GM18502 (cell line): ENCODE measurements at regions not wholly inside any gene's neighbourhood (a gene's known extent, or its start where the extent isn't known, plus 50 kb on each side); places are given as distances from the start of the nearest gene placed in this dataset.

Source experiments
- ATAC-seq: cut with Tn5 transposase; IDR thresholded peaks from one replicate; pipeline ENCODE4 v1.9.1; 2021; ENCODE audit warnings: mild to moderate bottlenecking; ENCODE audit not compliant: unreplicated experiment, poor library complexity

DNA sequence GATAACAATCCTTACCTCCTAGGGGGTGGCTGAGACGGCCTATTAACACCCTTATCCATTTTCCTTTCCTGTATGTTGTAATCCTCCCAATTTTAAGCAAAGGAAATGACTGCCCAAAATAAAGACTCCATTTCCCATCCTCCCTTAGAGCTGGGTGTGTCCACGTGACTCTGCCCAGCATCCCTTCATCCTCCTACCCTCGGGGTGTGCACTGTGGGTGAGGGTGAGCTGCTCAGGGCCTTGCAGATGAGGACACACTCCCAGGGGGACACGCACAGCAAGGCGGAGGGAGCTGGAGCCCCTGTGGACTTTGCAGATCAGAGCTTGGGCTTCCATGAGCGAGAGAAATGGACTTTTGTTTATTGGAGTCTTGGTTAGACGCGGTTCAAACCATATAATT is 186.8 kb downstream of the IRF8 start:
- ATAC-seq = no peak

DNA sequence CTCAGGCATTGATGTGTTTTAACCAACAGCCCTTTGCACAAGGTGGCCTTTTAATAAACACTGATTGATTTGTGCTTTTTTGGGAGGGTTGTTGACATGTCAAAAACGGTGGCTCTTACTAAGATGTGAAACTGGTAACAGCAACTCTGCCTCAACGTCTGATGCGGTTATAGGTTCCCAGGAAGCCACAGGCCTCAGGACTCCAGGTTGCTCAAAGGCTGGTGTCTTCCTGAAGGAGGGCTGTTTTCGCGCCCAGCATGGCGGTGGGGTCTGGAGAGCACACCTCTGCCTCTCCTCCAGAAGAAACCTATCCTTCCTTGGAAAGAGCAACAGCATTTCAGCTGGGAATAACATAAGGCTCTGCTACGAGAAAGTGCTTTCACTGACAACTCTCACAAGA is 187.5 kb downstream of the IRF8 start:
- ATAC-seq = no peak

DNA sequence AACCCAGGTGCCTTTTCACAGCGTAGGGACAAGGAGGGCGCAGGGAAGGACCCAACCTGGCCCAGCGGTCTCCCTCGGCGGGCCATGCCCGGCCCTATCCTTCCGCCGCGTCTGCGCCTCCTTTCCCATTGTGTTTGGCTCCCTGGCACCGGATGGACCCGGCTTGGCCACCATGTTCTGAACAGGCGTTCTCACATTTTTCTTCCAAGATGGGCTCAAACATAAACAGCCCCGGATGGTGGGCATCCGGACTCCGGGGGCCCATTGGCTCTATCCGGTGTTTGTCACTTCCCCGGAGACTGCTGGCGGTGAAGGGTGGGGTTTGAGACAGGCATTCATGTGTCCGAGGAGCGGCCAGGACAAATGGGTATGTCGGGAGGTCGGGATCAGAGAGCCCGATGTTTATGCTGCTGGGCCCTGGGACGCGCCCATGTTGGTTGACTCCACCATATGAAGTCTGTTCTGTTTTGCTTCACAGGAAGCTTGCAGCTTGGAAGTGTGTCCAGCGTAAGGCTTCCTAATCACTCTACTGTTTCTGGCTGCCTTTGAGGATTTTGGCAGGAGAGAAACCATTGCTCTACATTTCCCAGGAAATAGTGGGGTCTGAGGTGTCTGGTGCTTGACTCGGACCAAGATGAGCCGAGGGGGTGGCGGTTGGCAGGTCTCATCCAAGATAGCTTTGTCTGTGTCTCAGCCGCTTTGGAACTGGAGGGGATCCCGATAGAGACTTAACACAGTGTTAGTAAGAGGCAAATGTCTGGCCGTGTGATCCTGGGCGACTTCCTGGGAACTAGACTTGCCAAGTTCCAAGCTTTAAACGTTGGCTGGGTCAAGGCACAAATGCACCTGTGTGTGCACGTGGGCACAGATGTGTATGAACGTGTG is 188.3 kb downstream of the IRF8 start:
- no peak for ATAC-seq

DNA sequence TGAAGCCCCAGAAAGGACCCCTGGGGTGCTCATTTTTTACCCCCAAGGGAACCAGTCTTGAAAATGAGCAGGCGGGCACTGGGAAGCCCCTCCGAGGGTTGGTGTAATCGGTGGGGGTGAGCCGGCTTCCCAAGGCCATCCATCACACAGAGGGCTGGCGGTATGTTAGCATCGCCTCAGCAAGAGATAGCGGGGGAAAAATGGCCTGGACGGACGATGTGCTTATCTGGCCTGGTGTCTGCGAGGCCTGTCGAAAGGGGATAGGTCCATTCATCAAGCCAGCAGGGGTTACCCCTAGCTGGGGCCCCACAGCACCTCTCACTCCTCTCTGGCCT is 188.9 kb downstream of the IRF8 start:
- no peak for ATAC-seq

DNA sequence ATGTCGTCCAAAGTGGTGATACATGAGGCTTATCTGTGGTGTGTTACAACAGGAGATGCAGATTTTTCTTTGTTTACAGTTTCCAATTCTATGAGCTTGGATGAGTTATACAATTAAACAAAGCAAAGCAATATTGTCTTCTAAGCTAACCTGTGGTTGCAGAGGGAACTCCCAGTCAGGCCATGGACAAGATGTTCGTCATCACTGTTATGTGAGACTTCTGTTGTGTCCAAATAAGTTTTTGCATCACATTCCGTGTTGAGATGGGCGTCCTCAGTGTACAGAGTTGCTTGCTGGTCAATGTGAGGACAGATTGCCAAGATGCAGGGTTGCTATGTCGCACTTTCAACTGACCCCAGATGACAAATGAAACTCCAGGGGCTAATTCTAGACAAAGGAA is 189.3 kb downstream of the IRF8 start:
- ATAC-seq = no peak

DNA sequence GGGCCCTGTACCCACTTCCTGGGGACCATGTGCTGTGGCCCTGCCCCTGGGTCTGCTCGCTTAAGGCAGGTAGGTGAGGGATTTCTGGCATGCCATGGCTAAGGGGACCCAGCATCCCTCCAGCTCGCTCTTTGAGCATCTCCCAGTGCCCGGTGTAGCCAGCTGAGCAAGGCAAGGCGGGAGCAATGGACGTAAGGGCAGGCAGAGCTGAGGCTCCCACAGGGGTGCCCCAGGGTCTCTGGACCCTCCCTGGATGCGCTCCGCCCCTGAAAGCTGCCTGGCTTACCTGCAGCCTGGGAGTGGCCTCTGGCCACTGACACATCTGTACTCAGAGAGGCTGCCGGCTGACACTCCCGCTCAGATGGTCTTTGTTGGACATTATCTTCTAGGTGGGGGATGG is 189.9 kb downstream of the IRF8 start:
- no peak for ATAC-seq

DNA sequence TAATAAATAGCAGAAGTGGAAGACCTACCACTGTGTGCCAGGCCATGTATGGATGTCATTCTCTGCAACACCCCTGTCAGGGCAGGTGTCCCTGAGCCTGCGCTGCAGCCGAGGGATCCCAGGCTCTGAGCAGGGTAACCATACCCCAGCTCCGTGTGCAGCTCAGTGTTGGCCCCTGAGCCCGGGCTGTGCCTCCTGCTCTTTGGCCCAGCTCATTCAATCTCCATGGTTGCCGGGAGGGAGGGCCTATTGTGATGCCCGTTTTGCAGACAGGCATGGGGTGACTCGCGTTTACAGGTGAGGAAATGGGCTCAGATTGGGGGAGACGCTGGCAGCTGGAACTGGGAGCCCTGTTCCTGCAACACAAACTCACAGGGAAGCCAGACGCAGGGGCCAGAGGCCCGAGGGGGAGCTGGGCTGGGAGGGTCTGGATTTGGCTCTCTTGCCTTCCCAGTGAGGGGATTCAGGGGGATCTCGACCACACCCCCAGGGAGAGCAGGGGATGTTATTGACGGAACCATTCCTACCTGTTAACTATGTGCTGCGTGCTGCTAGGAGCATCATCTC is 190.5 kb downstream of the IRF8 start:
- ATAC-seq = no peak

DNA sequence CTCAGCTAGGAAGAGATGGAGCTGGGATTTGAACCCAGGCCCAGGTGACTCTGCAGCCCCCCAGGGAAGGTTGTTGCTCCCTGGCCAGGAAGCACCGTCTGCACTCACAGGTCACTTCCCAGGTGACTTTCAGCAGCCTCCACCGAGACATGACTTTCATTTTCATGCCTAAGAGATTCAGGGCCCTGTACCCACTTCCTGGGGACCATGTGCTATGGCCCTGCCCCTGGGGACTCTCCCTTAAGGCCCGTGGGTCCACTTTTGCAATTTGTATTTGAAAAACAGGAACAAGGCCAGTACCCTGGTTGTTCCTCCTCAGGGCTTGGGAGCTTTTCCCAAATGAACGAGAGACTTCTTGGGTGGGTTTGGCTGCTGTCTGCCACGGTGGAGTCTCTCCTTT is 191.0 kb downstream of the IRF8 start:
- ATAC-seq = no peak

DNA sequence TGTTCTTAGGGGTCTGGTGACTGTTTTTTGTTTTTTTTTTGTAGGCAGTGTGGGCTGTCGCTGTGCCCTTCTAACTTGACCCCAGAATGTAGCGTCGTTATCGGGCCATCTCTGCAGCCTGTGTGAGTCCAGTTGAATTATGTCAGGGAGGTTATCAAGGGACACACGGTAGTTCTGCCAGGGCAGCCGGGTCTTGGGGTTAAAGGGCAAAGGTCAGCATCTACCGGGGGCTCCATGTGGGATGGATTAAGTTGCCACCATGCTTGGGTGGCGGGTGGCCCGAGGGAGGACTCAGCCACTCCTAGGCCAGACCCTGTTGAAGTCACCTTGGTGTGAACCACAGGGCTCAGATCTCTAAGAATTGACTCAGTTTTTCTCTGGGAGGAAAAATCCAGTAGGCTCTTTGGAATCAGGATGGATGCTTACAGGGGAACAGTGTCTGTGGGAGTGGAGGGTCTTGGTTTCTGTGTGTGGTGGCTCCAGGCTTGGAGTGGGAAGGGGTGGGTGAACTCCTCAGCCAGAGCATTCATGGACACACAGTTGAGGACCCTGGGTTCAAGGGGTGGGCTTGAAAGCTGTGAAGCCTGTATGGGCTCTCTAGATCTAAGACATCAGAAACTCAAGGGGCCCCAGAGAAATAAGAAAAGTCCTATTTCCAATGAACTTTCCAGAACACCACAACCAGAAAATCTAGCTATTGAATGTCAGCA is 191.7 kb downstream of the IRF8 start:
- ATAC-seq = no peak

DNA sequence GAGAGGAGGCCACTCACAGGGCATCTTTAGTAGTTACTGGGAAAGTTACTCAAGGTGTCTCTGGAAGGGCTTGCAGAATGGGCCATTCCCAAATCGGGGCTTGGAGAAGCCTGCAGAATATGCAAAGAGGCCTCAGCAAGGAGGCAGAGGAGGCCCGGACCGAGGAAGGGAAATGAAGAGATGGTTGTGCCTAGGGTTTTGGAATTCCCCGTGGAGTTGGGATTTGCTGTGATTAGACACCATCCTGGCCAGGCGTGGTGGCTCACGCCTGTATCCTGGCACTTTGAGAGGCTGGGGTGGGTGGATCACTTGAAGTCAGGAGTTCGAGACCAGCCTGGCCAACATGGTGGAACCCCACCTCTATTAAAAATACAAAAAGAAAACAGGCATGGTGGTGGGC is 193.0 kb downstream of the IRF8 start:
- no peak for ATAC-seq

DNA sequence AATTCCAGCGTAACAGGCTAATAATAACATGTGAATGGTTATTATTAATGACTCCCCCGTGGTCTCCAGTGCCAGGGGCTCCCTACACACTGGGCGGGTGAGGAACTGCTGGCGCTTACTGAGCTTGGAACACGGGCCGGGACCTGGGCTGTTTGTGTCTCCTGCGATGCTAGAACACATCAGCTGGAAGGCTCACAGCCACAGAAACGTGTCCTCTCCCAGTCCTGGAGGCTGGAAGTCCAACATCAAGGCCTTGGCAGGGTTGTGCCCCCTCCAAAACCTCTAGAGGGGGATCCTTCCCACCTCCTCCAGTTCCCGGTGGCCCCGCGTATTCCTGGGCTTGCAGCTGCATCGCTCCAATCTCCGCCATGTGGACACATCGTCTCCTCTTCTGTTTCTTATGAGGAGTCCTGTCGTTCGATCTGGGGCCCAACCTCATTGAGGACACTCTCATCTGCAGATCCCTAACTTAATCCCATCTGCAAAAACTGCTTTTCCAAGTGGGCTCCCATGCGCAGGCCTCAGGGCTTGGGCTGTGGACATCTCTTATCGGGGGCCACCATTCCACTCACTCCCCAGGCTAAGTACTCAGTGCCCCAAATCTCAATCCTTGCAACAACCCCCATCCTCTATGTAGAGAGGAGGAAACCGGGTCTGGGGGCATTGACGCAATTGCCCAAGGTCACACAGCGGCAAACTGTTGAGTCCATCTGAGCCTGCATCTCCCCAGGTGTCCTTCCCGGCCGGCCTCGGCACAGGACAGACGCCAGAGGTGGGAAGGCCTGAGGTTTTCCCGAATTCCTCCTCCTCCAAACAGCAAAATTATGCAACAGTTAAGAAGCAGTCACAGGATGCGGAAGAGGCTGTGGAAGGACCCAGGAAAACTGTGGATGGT is 193.9 kb downstream of the IRF8 start:
- ATAC-seq = no peak

DNA sequence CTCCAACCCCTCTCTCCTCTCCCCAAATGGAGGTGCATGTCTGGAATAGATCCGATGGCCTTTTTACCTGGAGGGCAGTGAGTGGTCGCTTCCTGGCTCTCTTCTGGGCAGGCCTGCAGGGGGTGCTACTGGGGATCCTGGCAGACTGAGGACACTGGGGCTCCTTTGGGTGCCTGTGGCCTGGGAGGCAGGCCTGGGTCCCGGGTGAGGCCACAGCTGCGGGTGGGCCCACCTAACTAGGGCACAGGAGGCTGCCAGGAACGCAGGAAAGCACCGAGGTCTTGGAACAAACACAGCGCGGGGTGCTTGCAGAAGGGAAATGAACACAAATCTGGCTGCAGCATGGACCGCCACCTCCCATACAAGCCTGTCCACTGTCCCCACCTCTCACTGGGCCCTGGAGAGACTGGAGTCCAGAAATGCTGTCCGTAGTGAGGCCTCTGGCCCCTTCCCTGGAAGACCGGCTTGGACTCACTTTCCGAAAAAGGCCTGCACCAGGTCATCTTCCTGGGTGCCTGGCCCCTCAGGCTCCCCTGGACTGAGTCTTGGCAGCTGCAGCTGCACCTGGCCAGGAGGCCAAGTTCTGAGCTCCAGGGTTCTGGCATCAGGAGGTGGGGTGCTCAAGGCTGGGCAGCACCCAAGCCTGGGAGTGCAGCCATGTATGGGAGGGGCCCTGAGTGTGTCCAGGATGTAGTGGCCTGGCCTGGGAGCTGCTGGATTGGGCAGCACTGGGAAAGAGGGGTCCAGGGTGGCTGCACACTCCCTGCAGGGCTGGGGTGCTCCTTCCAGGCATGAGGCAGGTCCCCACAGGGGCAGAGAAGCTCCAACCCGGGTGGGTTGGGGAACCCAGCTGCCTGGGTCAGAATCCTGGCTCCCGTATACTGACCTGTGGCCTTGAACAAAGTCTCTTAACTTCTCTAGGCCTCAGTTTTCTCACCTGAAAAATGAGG is 195.1 kb downstream of the IRF8 start:
- no peak for ATAC-seq

DNA sequence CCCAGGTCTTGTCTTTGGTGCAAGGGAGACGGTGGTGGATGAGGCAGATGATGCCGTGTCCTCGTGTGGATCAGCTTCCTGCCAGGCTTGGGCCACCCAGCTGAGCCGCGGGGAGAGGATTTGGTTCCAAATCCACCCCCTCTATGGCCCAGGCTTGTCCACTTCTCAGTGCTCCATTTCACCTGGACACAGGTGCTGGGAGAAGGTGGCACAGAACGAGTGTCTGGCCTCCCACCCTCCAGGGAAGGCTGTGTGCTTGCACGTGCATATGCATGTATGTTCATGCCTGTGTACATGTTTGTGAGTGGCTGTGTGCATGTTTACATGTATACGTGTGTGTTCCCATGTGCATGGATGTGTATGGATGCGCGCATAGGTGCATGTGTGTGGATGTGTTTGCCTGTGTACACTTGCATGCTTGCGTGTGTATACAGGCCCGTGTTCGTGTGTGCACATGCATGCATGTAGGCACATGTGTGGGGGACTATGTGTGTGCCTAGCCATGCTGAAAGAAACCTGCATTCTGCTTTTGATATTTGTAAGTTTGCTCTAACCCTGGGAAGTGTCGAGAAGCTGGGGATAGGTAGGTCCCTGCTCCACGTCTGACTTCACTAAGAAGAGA is 196.3 kb downstream of the IRF8 start:
- no peak for ATAC-seq

DNA sequence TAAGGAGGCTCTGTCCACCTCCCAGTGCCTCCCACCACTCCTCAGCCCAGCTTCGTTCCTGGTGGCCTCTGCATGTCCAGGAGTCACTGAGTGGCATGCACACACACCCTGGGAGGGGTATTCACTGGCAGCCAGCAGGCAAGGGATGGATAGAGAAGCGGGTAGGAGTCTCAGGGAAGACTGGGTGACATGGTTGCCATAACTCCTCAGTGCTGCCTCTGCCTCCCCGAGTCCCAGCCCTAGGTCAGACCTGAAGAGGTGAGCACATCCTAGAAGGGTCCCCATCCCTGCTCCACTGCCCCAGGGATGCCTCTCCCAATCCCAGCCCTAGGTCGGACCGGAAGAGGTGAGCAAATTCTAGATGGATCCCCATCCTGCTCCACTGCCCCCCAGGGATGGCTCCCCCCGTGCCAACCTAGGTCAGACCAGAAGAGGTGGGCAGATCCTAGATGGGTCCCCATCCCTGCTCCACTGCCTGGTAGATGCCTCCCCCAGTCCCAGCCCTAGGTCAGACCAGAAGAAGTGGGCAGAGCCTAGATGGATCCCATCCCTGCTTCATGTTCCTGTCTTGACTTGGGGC is 197.0 kb downstream of the IRF8 start:
- ATAC-seq = no peak

DNA sequence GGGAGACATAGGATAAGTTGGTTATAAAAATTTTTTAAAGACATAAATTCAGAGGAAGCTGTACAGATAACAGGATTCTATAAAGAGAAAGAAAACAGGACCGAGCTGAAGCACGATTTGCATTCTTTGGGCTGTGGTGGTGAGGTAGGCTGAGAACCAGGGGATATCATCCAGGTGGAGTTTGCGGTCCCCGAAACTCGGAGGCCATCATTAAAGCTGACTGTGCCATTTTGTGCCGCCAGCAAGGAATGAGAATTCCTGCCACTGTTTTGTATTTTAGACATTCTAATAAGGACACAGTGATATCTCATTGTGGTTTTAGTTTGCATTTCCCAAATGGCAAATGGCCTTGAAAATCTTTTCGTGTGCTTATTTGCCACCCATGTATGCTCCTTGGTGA is 197.9 kb downstream of the IRF8 start:
- no peak for ATAC-seq

DNA sequence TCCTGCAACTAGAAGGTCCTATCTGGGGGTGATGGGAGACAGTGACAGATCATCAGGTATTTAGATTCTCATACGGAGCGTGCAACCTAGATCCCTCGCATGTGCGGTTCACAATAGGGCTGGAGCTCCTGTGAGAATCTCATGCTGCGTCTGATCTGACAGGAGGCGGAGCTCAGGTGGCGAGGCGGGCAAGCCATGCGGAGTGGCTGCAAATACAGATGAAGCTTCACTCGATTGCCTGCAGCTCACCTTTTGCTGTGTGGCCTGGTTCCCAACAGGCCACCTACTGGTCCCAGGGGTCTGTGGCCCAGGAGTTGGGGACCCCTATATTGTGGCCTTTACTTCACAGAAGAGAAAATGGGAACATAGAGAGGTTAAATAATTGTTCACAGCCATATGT is 200.4 kb downstream of the IRF8 start:
- no peak for ATAC-seq

DNA sequence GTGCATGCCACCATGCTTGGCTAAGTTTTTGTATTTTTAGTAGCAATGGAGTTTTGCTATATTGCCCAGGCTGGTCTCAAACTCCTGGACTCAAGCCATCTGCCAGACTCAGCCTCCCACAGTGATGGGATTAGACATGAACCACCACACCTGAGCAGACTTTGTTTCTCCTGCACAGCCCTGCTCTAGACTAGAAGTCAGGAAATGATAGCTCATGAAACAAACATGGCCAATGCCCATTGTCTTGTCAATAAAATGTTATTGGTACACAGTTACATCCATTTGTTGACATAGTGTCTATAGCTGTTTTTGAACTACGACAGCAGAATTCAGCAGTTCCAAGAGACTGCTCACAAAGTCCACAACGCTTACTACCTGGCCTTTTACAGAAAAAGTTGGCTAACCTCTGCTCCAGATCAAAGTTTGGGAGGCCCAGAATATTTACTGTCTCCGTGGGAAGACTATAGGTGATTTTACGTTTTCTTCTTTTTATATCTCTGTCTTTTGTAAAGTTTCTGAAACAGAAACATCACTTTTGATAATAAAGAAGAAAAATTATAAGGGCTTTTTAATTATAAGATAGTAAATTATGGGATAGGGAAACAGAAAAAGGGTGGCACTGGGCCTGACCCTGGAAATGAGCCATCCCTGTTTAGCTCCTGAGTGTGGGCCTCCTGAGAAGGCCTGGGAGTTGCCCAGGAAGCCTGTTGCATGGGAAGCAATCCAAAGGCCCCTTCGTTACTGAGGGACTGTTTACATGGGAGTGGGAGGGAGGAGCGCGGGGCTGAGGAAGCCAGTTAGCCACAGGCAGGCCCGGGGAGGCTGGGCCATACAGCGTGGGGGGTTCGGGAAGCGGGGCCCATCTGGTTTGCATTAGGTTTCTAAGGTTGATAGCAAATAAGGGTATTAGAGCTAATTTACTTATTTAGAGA is 201.5 kb downstream of the IRF8 start:
- no peak for ATAC-seq
